Lower leg skin (tissue), 3 donors: ENCODE measurements at regions not wholly inside any gene's neighbourhood (a gene's known extent, or its start where the extent isn't known, plus 50 kb on each side); places are given as distances from the start of the nearest gene placed in this dataset.

ENCODE experiments used
- CTCF ChIP-seq, 3 donors: fragments of 450-650 bp; IDR thresholded peaks; one replicate each; pipeline ENCODE4 v1.5.1; 2016; ENCODE audit warnings: antibody characterized with exemption in 3 of 3, mild to moderate bottlenecking in 3 of 3, moderate library complexity in 2 of 3
- POLR2A ChIP-seq, 2 donors: fragments of 450-650 bp; IDR thresholded peaks; one replicate each; pipeline ENCODE4 v1.6.1; 2016 to 2017; ENCODE audit warnings: antibody characterized with exemption in 2 of 2, mild to moderate bottlenecking in 1 of 2, moderate library complexity in 1 of 2

- no peak for TF ChIP-seq CTCF (IDR thresholded peaks at IDR 0.05)
- TF ChIP-seq POLR2A (IDR thresholded peaks at IDR 0.05), result no peak
Observed at GRCh38 chr7:25034136-25034535, 54.2 kb upstream of the OSBPL3 start.
